Loucy (cell line): ENCODE measurements at regions not wholly inside any gene's neighbourhood (a gene's known extent, or its start where the extent isn't known, plus 50 kb on each side); places are given as distances from the start of the nearest gene placed in this dataset.

Experiments used
- CTCF ChIP-seq: fragments of 200-600 bp; sonication (generic); conservative IDR thresholded peaks from 2 replicates; pipeline ENCODE4 v1.5.1; 2014; ENCODE audit warnings: mild to moderate bottlenecking, antibody characterized with exemption, low read length
- EZH2phosphoT487 ChIP-seq: fragments of 200-600 bp; IDR thresholded peaks from 2 replicates; pipeline ENCODE4 v1.6.1; 2018; ENCODE audit warnings: antibody characterized with exemption, mild to moderate bottlenecking, moderate library complexity, borderline replicate concordance

GRCh38 chr16:49051576-49051975 is 230.1 kb downstream of the CBLN1 start:
- TF ChIP-seq CTCF (no peak), EZH2phosphoT487 (no peak)
